H1 (cell line): ENCODE measurements at regions not wholly inside any gene's neighbourhood (a gene's known extent, or its start where the extent isn't known, plus 50 kb on each side); places are given as distances from the start of the nearest gene placed in this dataset.

ENCODE experiments used
- ASH2L ChIP-seq: fragments of 200-600, 300-600 bp; sonication (generic); IDR thresholded peaks from one replicate; pipeline ENCODE4 v1.7.1; 2017; ENCODE audit warnings: low read length
- BACH1 ChIP-seq: IDR thresholded peaks from 2 replicates; pipeline ENCODE4 v1.6.1; 2012; ENCODE audit warnings: low read length, improper control_type of control experiment
- BCL11A ChIP-seq, 2 experiments: IDR thresholded peaks; one replicate each; pipeline ENCODE4 v1.6.1; 2011; ENCODE audit warnings: low read depth in 2 of 2, low read length in 2 of 2, mild to moderate bottlenecking in 2 of 2
- CBX5 ChIP-seq: fragments of 300-800, 300-1000 bp; sonication (generic); IDR thresholded peaks from 2 replicates; pipeline ENCODE4 v1.7.1; 2016; ENCODE audit warnings: antibody characterized with exemption, low read length, low read depth
- CHD1 ChIP-seq: IDR thresholded peaks from 2 replicates; pipeline ENCODE4 v1.6.1; 2012; ENCODE audit warnings: low read depth, low read length, improper control_type of control experiment
- CHD2 ChIP-seq: IDR thresholded peaks from 2 replicates; pipeline ENCODE4 v1.6.1; 2012; ENCODE audit warnings: low read length, improper control_type of control experiment
- CREB1 ChIP-seq: IDR thresholded peaks from 2 replicates; pipeline ENCODE4 v1.6.1; 2012; ENCODE audit warnings: inconsistent platforms
- EGR1 ChIP-seq: IDR thresholded peaks from 2 replicates; pipeline ENCODE4 v1.6.1; 2011; ENCODE audit warnings: low read depth, low read length, borderline replicate concordance
- HDAC2 ChIP-seq, 2 experiments: fragments of 300-600 bp in 1 of 2; sonication (generic) in 1 of 2; IDR thresholded peaks; 2 replicates each; pipeline ENCODE4 v1.6.1; 2011 to 2012; ENCODE audit warnings: low read depth in 2 of 2, low read length in 2 of 2, mild to moderate bottlenecking in 2 of 2, moderate library complexity in 2 of 2, borderline replicate concordance in 1 of 2, inconsistent platforms in 1 of 2
- HDAC6 ChIP-seq: IDR thresholded peaks from one replicate; pipeline ENCODE4 v1.7.1; 2012; ENCODE audit warnings: low read depth, mild to moderate bottlenecking, inconsistent platforms, low read length, moderate library complexity
- JUN ChIP-seq: IDR thresholded peaks from 2 replicates; pipeline ENCODE4 v1.6.1; 2011; ENCODE audit warnings: low read depth, mild to moderate bottlenecking, improper control_type of control experiment, low read length
- JUND ChIP-seq: IDR thresholded peaks from 2 replicates; pipeline ENCODE4 v1.6.1; 2011; ENCODE audit warnings: mild to moderate bottlenecking, improper control_type of control experiment, low read length
- KDM4A ChIP-seq: IDR thresholded peaks from one replicate; pipeline ENCODE4 v1.7.1; 2012; ENCODE audit warnings: low read depth, mild to moderate bottlenecking, moderate library complexity, low read length, inconsistent platforms; ENCODE audit not compliant: severe bottlenecking
- RNF2 ChIP-seq: fragments of 200-900, 300-1000 bp; sonication (generic); IDR thresholded peaks from 2 replicates; pipeline ENCODE4 v1.7.1; 2016; ENCODE audit warnings: borderline replicate concordance, low read depth, mild to moderate bottlenecking, antibody characterized with exemption, low read length; ENCODE audit not compliant: poor library complexity, severe bottlenecking; ENCODE audit errors: missing control alignments
- RXRA ChIP-seq: IDR thresholded peaks from 2 replicates; pipeline ENCODE4 v1.6.1; 2011; ENCODE audit warnings: low read depth, mild to moderate bottlenecking, low read length, moderate library complexity; ENCODE audit not compliant: insufficient read depth
- SAP30 ChIP-seq: fragments of 300-600 bp; sonication (generic); IDR thresholded peaks from 2 replicates; pipeline ENCODE4 v1.7.1; 2012; ENCODE audit warnings: low read length, moderate library complexity, mild to moderate bottlenecking, inconsistent platforms; ENCODE audit not compliant: insufficient read depth, insufficient replicate concordance
- SIN3A ChIP-seq, 2 experiments: IDR thresholded peaks in 1 of 2; conservative IDR thresholded peaks in 1 of 2; 2 replicates each; pipeline ENCODE4 v1.6.1; 2011 to 2012; ENCODE audit warnings: low read length in 2 of 2, improper control_type of control experiment in 1 of 2, low read depth in 1 of 2, mild to moderate bottlenecking in 1 of 2
- SP1 ChIP-seq: IDR thresholded peaks from 2 replicates; pipeline ENCODE4 v1.6.1; 2011; ENCODE audit warnings: low read depth, low read length
- TAF7 ChIP-seq: optimal IDR thresholded peaks from 2 replicates; pipeline ENCODE3; 2011; ENCODE audit warnings: low read depth, mild to moderate bottlenecking, inconsistent platforms, low read length, moderate library complexity, borderline replicate concordance
- YY1 ChIP-seq: IDR thresholded peaks from 2 replicates; pipeline ENCODE4 v1.6.1; 2011; ENCODE audit warnings: low read depth, mild to moderate bottlenecking, low read length
- TF ChIP-seq, protein P1 (sequence below), 3 experiments: IDR thresholded peaks; 1 replicate in 2 of 3; 2 replicates in 1 of 3; pipeline versions ENCODE4 v1.5.1 to v1.6.1; 2011; ENCODE audit warnings: low read length in 3 of 3, mild to moderate bottlenecking in 3 of 3, inconsistent platforms in 2 of 3, low read depth in 1 of 3, moderate library complexity in 1 of 3; ENCODE audit not compliant: insufficient read depth in 1 of 3; ENCODE audit errors: control extremely low read depth in 1 of 3
- TF ChIP-seq, protein P2 (sequence below): IDR thresholded peaks from 2 replicates; pipeline ENCODE4 v1.6.1; 2011; ENCODE audit warnings: low read depth, mild to moderate bottlenecking, low read length; ENCODE audit not compliant: insufficient read depth

DNA sequence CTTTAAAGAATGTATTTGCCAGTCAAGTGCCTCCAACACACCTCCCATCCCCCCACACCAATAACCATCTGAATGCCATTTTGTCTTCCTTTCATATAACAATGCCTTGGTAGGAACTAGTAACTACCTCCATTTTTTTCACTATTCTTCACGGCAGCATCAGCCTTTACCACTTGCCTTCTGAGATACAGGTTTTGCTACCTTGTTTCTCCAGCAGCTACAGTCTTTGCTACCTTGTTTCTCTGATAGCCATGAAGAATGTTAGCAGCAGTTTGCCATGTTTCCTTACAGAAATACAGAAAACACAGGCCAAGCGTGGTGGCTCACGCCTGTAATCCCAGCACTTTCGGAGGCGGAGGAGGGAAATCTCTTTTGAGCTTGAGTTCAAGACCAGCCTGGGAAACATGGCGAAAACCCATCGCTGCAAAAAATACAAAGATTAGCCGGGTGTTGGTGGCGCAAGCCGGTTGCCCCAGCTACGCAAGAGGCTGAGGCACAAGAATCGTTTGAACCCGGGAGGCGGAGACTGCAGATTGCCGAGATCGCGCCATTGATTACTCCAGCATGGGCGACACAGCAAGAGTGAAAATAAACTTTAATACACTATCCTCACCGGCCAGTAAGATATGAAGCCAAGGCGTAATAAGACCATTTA, 100.9 kb downstream of the HFE start (continued):
- TF ChIP-seq KDM4A: no peak
- no peak for TF ChIP-seq JUND
- TF ChIP-seq JUN: no peak
- peak; percentile 67 for TF ChIP-seq TAF7
- peak; percentile 18 for TF ChIP-seq ASH2L
- TF ChIP-seq RNF2: no peak
- no peak for TF ChIP-seq BCL11A (IDR thresholded peaks at IDR 0.05; ENCODE audit: low read depth in 2 of 2, low read length in 2 of 2)
- no peak for TF ChIP-seq CBX5
- TF ChIP-seq RXRA: no peak
- peak; percentile 78; the same call in 1 of the 2 replicates for TF ChIP-seq YY1
- no peak for TF ChIP-seq CHD1
- TF ChIP-seq CHD2: no peak; the same call in 1 of the 2 replicates
- TF ChIP-seq CREB1: no peak
- TF ChIP-seq, protein P1, sequence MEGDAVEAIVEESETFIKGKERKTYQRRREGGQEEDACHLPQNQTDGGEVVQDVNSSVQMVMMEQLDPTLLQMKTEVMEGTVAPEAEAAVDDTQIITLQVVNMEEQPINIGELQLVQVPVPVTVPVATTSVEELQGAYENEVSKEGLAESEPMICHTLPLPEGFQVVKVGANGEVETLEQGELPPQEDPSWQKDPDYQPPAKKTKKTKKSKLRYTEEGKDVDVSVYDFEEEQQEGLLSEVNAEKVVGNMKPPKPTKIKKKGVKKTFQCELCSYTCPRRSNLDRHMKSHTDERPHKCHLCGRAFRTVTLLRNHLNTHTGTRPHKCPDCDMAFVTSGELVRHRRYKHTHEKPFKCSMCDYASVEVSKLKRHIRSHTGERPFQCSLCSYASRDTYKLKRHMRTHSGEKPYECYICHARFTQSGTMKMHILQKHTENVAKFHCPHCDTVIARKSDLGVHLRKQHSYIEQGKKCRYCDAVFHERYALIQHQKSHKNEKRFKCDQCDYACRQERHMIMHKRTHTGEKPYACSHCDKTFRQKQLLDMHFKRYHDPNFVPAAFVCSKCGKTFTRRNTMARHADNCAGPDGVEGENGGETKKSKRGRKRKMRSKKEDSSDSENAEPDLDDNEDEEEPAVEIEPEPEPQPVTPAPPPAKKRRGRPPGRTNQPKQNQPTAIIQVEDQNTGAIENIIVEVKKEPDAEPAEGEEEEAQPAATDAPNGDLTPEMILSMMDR (IDR thresholded peaks at IDR 0.05; ENCODE audit: control extremely low read depth in 1 of 3, insufficient read depth in 1 of 3, low read depth in 1 of 3, low read length in 3 of 3): no peak
- TF ChIP-seq, protein P2, sequence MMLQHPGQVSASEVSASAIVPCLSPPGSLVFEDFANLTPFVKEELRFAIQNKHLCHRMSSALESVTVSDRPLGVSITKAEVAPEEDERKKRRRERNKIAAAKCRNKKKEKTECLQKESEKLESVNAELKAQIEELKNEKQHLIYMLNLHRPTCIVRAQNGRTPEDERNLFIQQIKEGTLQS: no peak
- TF ChIP-seq SAP30: no peak
- TF ChIP-seq SIN3A (conservative IDR thresholded peaks at IDR 0.05 in 1 of 2, IDR thresholded peaks at IDR 0.05 in 1 of 2; ENCODE audit: low read depth in 1 of 2, low read length in 2 of 2): no peak; a peak in 1 of 4 replicates
- 0 out of 2 replicates have a peak, but pooled peaks have one; percentile 54 for TF ChIP-seq SP1
- TF ChIP-seq EGR1: no peak
- no peak for TF ChIP-seq HDAC2 (IDR thresholded peaks at IDR 0.05; ENCODE audit: borderline replicate concordance in 1 of 2, low read depth in 2 of 2, low read length in 2 of 2)
- TF ChIP-seq HDAC6: no peak
- no peak for TF ChIP-seq BACH1
